Vagina (tissue), 2 donors: ENCODE measurements at regions not wholly inside any gene's neighbourhood (a gene's known extent, or its start where the extent isn't known, plus 50 kb on each side); places are given as distances from the start of the nearest gene placed in this dataset.
"Not testable (repeated sequence)": the region's sequence is repeated elsewhere in the genome, so short reads cannot be mapped to it uniquely, and the experiment has no call there.

ENCODE experiments used
- CTCF ChIP-seq, 3 experiments: fragments of 450-650 bp in 2 of 3; fragments of 200-600 bp in 1 of 3; sonication (generic) in 1 of 3; IDR thresholded peaks; one replicate each; pipeline ENCODE4 v1.5.1; 2017 to 2019; ENCODE audit warnings: antibody characterized with exemption in 3 of 3, mild to moderate bottlenecking in 2 of 3, moderate library complexity in 2 of 3
- POLR2A ChIP-seq, 2 donors: fragments of 450-650 bp; IDR thresholded peaks; one replicate each; pipeline ENCODE4 v1.6.1; 2017; ENCODE audit warnings: antibody characterized with exemption in 2 of 2, mild to moderate bottlenecking in 2 of 2, moderate library complexity in 2 of 2
- POLR2AphosphoS5 ChIP-seq, 2 donors: sonication (generic); formaldehyde crosslinking; IDR thresholded peaks; one replicate each; pipeline ENCODE4 v1.9.0; 2017; ENCODE audit warnings: antibody characterized with exemption in 2 of 2, mild to moderate bottlenecking in 2 of 2, low read depth in 1 of 2; ENCODE audit not compliant: insufficient read depth in 1 of 2

- TF ChIP-seq POLR2A (IDR thresholded peaks at IDR 0.05); CTCF (IDR thresholded peaks at IDR 0.05); POLR2AphosphoS5 (IDR thresholded peaks at IDR 0.05; ENCODE audit: insufficient read depth in 1 of 2, low read depth in 1 of 2): not testable (repeated sequence)
Observed at GRCh38 chr22:21251435-21251834, 132.1 kb upstream of the RIMBP3B start.
